Cardiac fibroblast (primary cell): ENCODE measurements at regions not wholly inside any gene's neighbourhood (a gene's known extent, or its start where the extent isn't known, plus 50 kb on each side); places are given as distances from the start of the nearest gene placed in this dataset.

Experiments
- DNase-seq, 2 donors: peaks; one replicate each; pipeline versions ENCODE4 v3.0.0 to v3.0.0-alpha.2; 2010; ENCODE audit warnings: low read depth in 2 of 2
- H3K4me3 ChIP-seq, 2 donors: replicated peaks in 1 of 2; 1 replicate in 1 of 2; 2 replicates in 1 of 2; pipeline ENCODE4 v1.5.1; 2011; ENCODE audit warnings: low read depth in 2 of 2, low read length in 2 of 2, mild to moderate bottlenecking in 2 of 2, moderate library complexity in 1 of 2
- CTCF ChIP-seq: IDR thresholded peaks from one replicate; pipeline ENCODE4 v1.5.1; 2011; ENCODE audit warnings: low read depth, mild to moderate bottlenecking, low read length, inconsistent platforms

GRCh38 chr1:228830185-228830953, 95.1 kb downstream of the RHOU start:
- no peak overlapping the region for H3K4me3 ChIP-seq
- no peak for TF ChIP-seq CTCF
- no peak for DNase-seq

- DNase-seq = peak; percentile 44 to 51
- no peak for TF ChIP-seq CTCF
- H3K4me3 ChIP-seq = no peak overlapping the region
Measured at GRCh38 chr1:228830954-228831481, 95.7 kb downstream of the RHOU start.

- TF ChIP-seq CTCF = no peak
- DNase-seq = no peak
- H3K4me3 ChIP-seq = no peak overlapping the region
Measured at GRCh38 chr1:228833911-228834688, 98.8 kb downstream of the RHOU start.

- H3K4me3 ChIP-seq = no peak overlapping the region
- no peak for DNase-seq
- no peak for TF ChIP-seq CTCF
Measured at GRCh38 chr1:228835456-228835855, 100.2 kb downstream of the RHOU start.

- no peak for TF ChIP-seq CTCF
- no peak overlapping the region for H3K4me3 ChIP-seq
- no peak for DNase-seq
Measured at GRCh38 chr1:228835911-228836310, 100.6 kb downstream of the RHOU start.

- no peak for DNase-seq
- H3K4me3 ChIP-seq = no peak overlapping the region
- no peak for TF ChIP-seq CTCF
Measured at GRCh38 chr1:228836427-228836826, 101.1 kb downstream of the RHOU start.
